ENCODE measurements at regions not wholly inside any gene's neighbourhood (a gene's known extent, or its start where the extent isn't known, plus 50 kb on each side); places are given as distances from the start of the nearest gene placed in this dataset.

- no peak overlapping the region for H3K27ac Mint-ChIP-seq
- Histone ChIP-seq H3K27ac (ENCODE audit: low read depth, low read length) (no peak overlapping the region), H3K4me3 (ENCODE audit: low read length) (no peak overlapping the region), H3K27me3 (ENCODE audit: control insufficient read depth in 2 of 2, insufficient read depth in 2 of 2, low read length in 2 of 2) (no peaks in the 10 kb centered on the region), H3K9me3 (ENCODE audit: control insufficient read depth in 2 of 3, low read length in 3 of 3) (no peaks in the 10 kb centered on the region), H3K36me3 (ENCODE audit: control insufficient read depth in 2 of 3, insufficient read depth in 3 of 3, low read length in 3 of 3) (no peaks in the 10 kb centered on the region), H3K4me1 (ENCODE audit: control insufficient read depth in 2 of 2, insufficient read depth in 2 of 2, low read length in 2 of 2) (no peaks in the 10 kb centered on the region)
- ChIA-PET POLR2A (no interaction called here), CTCF (no interaction called here)
- peaks cover 0 to 5% (median 3%) of the 10 kb centered on the region in 11 donors for H3K9me3 Mint-ChIP-seq
- H3K4me3 Mint-ChIP-seq, result no peak overlapping the region
- peaks cover 0 to 2% (median 0%) of the 10 kb centered on the region in 7 donors for H3K4me1 Mint-ChIP-seq
- ATAC-seq, result no peak
- H3K36me3 Mint-ChIP-seq, result no peaks in the 10 kb centered on the region
- intact Hi-C loops (cut with micrococcal nuclease), result no loop called here
- DNase-seq, result no peak
- H3K27me3 Mint-ChIP-seq, result no peaks in the 10 kb centered on the region
Observed at GRCh38 chr6:74741646-74742045, 464.2 kb downstream of the COL12A1 start.

DNA sequence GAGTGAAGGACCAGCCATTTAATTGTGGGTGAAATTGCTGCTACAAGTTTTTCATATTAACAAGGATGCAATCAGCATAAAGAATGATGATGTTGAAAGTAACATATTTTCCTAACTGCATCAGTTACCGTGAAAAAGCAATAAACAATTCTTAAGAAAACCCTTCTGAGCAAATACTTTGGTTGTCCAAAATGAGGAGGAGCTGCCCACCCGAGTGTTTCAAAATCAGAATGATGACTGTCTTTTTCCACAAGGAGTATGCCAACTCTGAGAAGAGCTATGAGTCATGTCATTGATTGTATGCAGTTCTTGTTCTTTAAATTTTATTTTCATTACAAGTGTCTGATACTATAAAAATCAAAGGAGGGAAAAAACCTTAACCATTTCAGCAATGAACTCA, 470.5 kb downstream of the COL12A1 start:
- Mint-ChIP-seq H3K36me3 (no peaks in the 10 kb centered on the region), H3K27me3 (no peaks in the 10 kb centered on the region), H3K27ac (no peak overlapping the region), H3K4me3 (no peak overlapping the region), H3K9me3 (peaks cover 0 to 12% (median 4%) of the 10 kb centered on the region in 11 donors), H3K4me1 (no peaks in the 10 kb centered on the region)
- POLR2A ChIA-PET, result no interaction called here
- Histone ChIP-seq H3K4me3 (ENCODE audit: low read length) (no peak overlapping the region), H3K27ac (ENCODE audit: low read depth, low read length) (no peak overlapping the region), H3K9me3 (ENCODE audit: control insufficient read depth in 2 of 3, low read length in 3 of 3) (no peaks in the 10 kb centered on the region), H3K36me3 (ENCODE audit: control insufficient read depth in 2 of 3, insufficient read depth in 3 of 3, low read length in 3 of 3) (no peaks in the 10 kb centered on the region), H3K27me3 (ENCODE audit: control insufficient read depth in 2 of 2, insufficient read depth in 2 of 2, low read length in 2 of 2) (no peaks in the 10 kb centered on the region), H3K4me1 (ENCODE audit: control insufficient read depth in 2 of 2, insufficient read depth in 2 of 2, low read length in 2 of 2) (no peaks in the 10 kb centered on the region)
- CTCF ChIA-PET, result no interaction called here
- intact Hi-C loops (cut with micrococcal nuclease), result no loop called here
- ATAC-seq (no peak), DNase-seq (no peak)

DNA sequence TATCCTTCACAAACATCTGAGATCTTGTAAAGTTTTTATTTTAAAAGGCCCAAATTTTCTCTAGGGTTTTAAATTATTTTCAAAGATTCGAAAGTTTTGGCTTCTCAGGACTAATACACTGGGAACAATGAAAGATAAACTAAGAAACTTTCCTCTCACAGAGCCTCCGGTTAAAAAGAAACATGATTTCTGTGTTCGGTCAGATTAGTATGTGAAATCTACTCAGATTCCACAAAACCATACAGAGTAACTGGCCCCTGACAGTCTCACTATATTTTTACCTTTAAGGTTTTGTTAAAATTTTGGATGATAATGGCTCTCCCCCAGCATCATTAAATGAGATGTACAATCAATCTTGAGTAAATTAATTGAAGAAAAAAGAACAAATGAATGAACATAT, 471.0 kb downstream of the COL12A1 start:
- DNase-seq (no peak), ATAC-seq (no peak)
- Histone ChIP-seq H3K27ac (ENCODE audit: low read depth, low read length) (no peak overlapping the region), H3K4me3 (ENCODE audit: low read length) (no peak overlapping the region), H3K9me3 (ENCODE audit: control insufficient read depth in 2 of 3, low read length in 3 of 3) (no peaks in the 10 kb centered on the region), H3K27me3 (ENCODE audit: control insufficient read depth in 2 of 2, insufficient read depth in 2 of 2, low read length in 2 of 2) (no peaks in the 10 kb centered on the region), H3K36me3 (ENCODE audit: control insufficient read depth in 2 of 3, insufficient read depth in 3 of 3, low read length in 3 of 3) (no peaks in the 10 kb centered on the region), H3K4me1 (ENCODE audit: control insufficient read depth in 2 of 2, insufficient read depth in 2 of 2, low read length in 2 of 2) (no peaks in the 10 kb centered on the region)
- intact Hi-C loops (cut with micrococcal nuclease), result no loop called here
- H3K27ac Mint-ChIP-seq, result no peak overlapping the region
- no peak overlapping the region for H3K4me3 Mint-ChIP-seq
- H3K27me3 Mint-ChIP-seq, result no peaks in the 10 kb centered on the region
- H3K36me3 Mint-ChIP-seq, result no peaks in the 10 kb centered on the region
- ChIA-PET CTCF (no interaction called here), POLR2A (no interaction called here)
- H3K4me1 Mint-ChIP-seq, result no peaks in the 10 kb centered on the region
- H3K9me3 Mint-ChIP-seq, result peaks cover 0 to 13% (median 4%) of the 10 kb centered on the region in 11 donors

- Mint-ChIP-seq H3K4me1 (no peaks in the 10 kb centered on the region), H3K36me3 (no peaks in the 10 kb centered on the region), H3K9me3 (peaks cover 0 to 15% (median 4%) of the 10 kb centered on the region in 11 donors), H3K27ac (no peak overlapping the region), H3K27me3 (no peaks in the 10 kb centered on the region), H3K4me3 (no peak overlapping the region)
- ChIA-PET CTCF (no interaction called here), POLR2A (no interaction called here)
- Histone ChIP-seq H3K27ac (ENCODE audit: low read depth, low read length) (no peak overlapping the region), H3K27me3 (ENCODE audit: control insufficient read depth in 2 of 2, insufficient read depth in 2 of 2, low read length in 2 of 2) (no peaks in the 10 kb centered on the region), H3K4me3 (ENCODE audit: low read length) (no peak overlapping the region), H3K36me3 (ENCODE audit: control insufficient read depth in 2 of 3, insufficient read depth in 3 of 3, low read length in 3 of 3) (no peaks in the 10 kb centered on the region), H3K4me1 (ENCODE audit: control insufficient read depth in 2 of 2, insufficient read depth in 2 of 2, low read length in 2 of 2) (no peaks in the 10 kb centered on the region), H3K9me3 (ENCODE audit: control insufficient read depth in 2 of 3, low read length in 3 of 3) (no peaks in the 10 kb centered on the region)
- intact Hi-C loops (cut with micrococcal nuclease), result no loop called here
- ATAC-seq (no peak), DNase-seq (no peak)
Observed at GRCh38 chr6:74733830-74734620, 471.8 kb downstream of the COL12A1 start.

- ATAC-seq (no peak), DNase-seq (no peak)
- no peaks in the 10 kb centered on the region for H3K27me3 ChIP-seq (ENCODE audit: control insufficient read depth in 2 of 2, insufficient read depth in 2 of 2, low read length in 2 of 2)
- no peak overlapping the region for H3K27ac ChIP-seq (ENCODE audit: low read depth, low read length)
- no peaks in the 10 kb centered on the region for H3K36me3 Mint-ChIP-seq
- ChIA-PET CTCF (no interaction called here), POLR2A (no interaction called here)
- no peak overlapping the region for H3K4me3 Mint-ChIP-seq
- H3K4me1 ChIP-seq (ENCODE audit: control insufficient read depth in 2 of 2, insufficient read depth in 2 of 2, low read length in 2 of 2), result no peaks in the 10 kb centered on the region
- intact Hi-C loops (cut with micrococcal nuclease), result no loop called here
- peaks cover 0 to 10% (median 4%) of the 10 kb centered on the region in 11 donors for H3K9me3 Mint-ChIP-seq
- H3K27me3 Mint-ChIP-seq, result no peaks in the 10 kb centered on the region
- H3K27ac Mint-ChIP-seq, result no peak overlapping the region
- no peaks in the 10 kb centered on the region for H3K36me3 ChIP-seq (ENCODE audit: control insufficient read depth in 2 of 3, insufficient read depth in 3 of 3, low read length in 3 of 3)
- H3K4me3 ChIP-seq (ENCODE audit: low read length), result no peak overlapping the region
- H3K4me1 Mint-ChIP-seq, result no peaks in the 10 kb centered on the region
- H3K9me3 ChIP-seq (ENCODE audit: control insufficient read depth in 2 of 3, low read length in 3 of 3), result no peaks in the 10 kb centered on the region
Observed at GRCh38 chr6:74731931-74732330, 473.9 kb downstream of the COL12A1 start.

GRCh38 chr6:74731204-74731603, 474.6 kb downstream of the COL12A1 start:
- ChIA-PET POLR2A (no interaction called here), CTCF (no interaction called here)
- H3K27me3 ChIP-seq (ENCODE audit: control insufficient read depth in 2 of 2, insufficient read depth in 2 of 2, low read length in 2 of 2), result no peaks in the 10 kb centered on the region
- peaks cover 0 to 8% (median 4%) of the 10 kb centered on the region in 11 donors for H3K9me3 Mint-ChIP-seq
- no peak for DNase-seq
- ATAC-seq, result no peak
- H3K4me3 Mint-ChIP-seq, result no peak overlapping the region
- no peaks in the 10 kb centered on the region for H3K27me3 Mint-ChIP-seq
- no peaks in the 10 kb centered on the region for H3K36me3 ChIP-seq (ENCODE audit: control insufficient read depth in 2 of 3, insufficient read depth in 3 of 3, low read length in 3 of 3)
- intact Hi-C loops (cut with micrococcal nuclease), result no loop called here
- no peak overlapping the region for H3K27ac ChIP-seq (ENCODE audit: low read depth, low read length)
- H3K36me3 Mint-ChIP-seq, result no peaks in the 10 kb centered on the region
- H3K9me3 ChIP-seq (ENCODE audit: control insufficient read depth in 2 of 3, low read length in 3 of 3), result no peaks in the 10 kb centered on the region
- H3K4me1 Mint-ChIP-seq, result no peaks in the 10 kb centered on the region
- no peaks in the 10 kb centered on the region for H3K4me1 ChIP-seq (ENCODE audit: control insufficient read depth in 2 of 2, insufficient read depth in 2 of 2, low read length in 2 of 2)
- H3K4me3 ChIP-seq (ENCODE audit: low read length), result no peak overlapping the region
- no peak overlapping the region for H3K27ac Mint-ChIP-seq

GRCh38 chr6:74720923-74721322, 484.9 kb downstream of the COL12A1 start:
- Histone ChIP-seq H3K4me3 (ENCODE audit: low read length) (no peak overlapping the region), H3K36me3 (ENCODE audit: control insufficient read depth in 2 of 3, insufficient read depth in 3 of 3, low read length in 3 of 3) (no peaks in the 10 kb centered on the region), H3K4me1 (ENCODE audit: control insufficient read depth in 2 of 2, insufficient read depth in 2 of 2, low read length in 2 of 2) (no peaks in the 10 kb centered on the region), H3K27me3 (ENCODE audit: control insufficient read depth in 2 of 2, insufficient read depth in 2 of 2, low read length in 2 of 2) (no peaks in the 10 kb centered on the region), H3K9me3 (ENCODE audit: control insufficient read depth in 2 of 3, low read length in 3 of 3) (no peaks in the 10 kb centered on the region), H3K27ac (ENCODE audit: low read depth, low read length) (no peak overlapping the region)
- Mint-ChIP-seq H3K36me3 (no peaks in the 10 kb centered on the region), H3K4me3 (no peak overlapping the region), H3K4me1 (no peaks in the 10 kb centered on the region), H3K27ac (no peak overlapping the region), H3K9me3 (peaks cover 0 to 22% (median 9%) of the 10 kb centered on the region in 11 donors), H3K27me3 (no peaks in the 10 kb centered on the region)
- ATAC-seq (no peak), DNase-seq (no peak)
- intact Hi-C loops (cut with micrococcal nuclease), result no loop called here
- ChIA-PET CTCF (interaction anchor here (0.6 kb wide), 1 partner anchor 101 kb away, joined by 3 read pairs; no protein-coding TSS in a partner anchor), POLR2A (no interaction called here)

All from naive thymus-derived CD4-positive, alpha-beta T cell (primary cell).